OCI-LY3 (cell line): ENCODE measurements at regions not wholly inside any gene's neighbourhood (a gene's known extent, or its start where the extent isn't known, plus 50 kb on each side); places are given as distances from the start of the nearest gene placed in this dataset.

Experiments
- H2AFZ ChIP-seq: fragments of 200-600, 300-600 bp; shearing (Covaris generic); 2 replicates; pipeline ENCODE4 v1.6.0; 2014; ENCODE audit warnings: antibody characterized with exemption, low read depth, low read length
- H3K27ac ChIP-seq: fragments of 200-600, 300-600 bp; sonication (generic); 2 replicates; pipeline ENCODE4 v1.5.1; 2014; ENCODE audit warnings: mild to moderate bottlenecking, low read length, moderate library complexity, mixed read lengths
- H3K27me3 ChIP-seq: fragments of 200-600, 300-600 bp; sonication (generic); 2 replicates; pipeline ENCODE4 v1.6.1; 2014; ENCODE audit warnings: low read depth, low read length, mixed read lengths
- H3K36me3 ChIP-seq: fragments of 200-600, 300-600 bp; sonication (generic); replicated peaks from 2 replicates; pipeline ENCODE3; 2014; ENCODE audit warnings: low read depth, low read length, mixed read lengths
- H3K4me1 ChIP-seq: fragments of 300-600, 200-600 bp; sonication (generic); 2 replicates; pipeline ENCODE4 v1.6.1; 2014; ENCODE audit warnings: low read length, mixed read lengths
- H3K4me2 ChIP-seq: fragments of 200-600, 300-600 bp; sonication (generic); 2 replicates; pipeline ENCODE4 v1.6.1; 2014; ENCODE audit warnings: low read length, mixed read lengths
- H3K4me3 ChIP-seq: fragments of 300-600, 200-600 bp; sonication (generic); 2 replicates; pipeline ENCODE4 v1.5.1; 2014; ENCODE audit warnings: antibody characterized with exemption, mild to moderate bottlenecking, low read length, moderate library complexity
- H3K79me2 ChIP-seq: fragments of 300-600, 200-600 bp; shearing (Covaris generic); 2 replicates; pipeline ENCODE4 v1.6.1; 2014; ENCODE audit warnings: mild to moderate bottlenecking, low read length, mixed read lengths
- H3K9ac ChIP-seq: fragments of 300-600, 200-600 bp; shearing (Covaris generic); 2 replicates; pipeline ENCODE4 v1.6.0; 2014; ENCODE audit warnings: mild to moderate bottlenecking, low read length, moderate library complexity
- H3K9me3 ChIP-seq: fragments of 200-600, 300-600 bp; shearing (Covaris generic); 2 replicates; pipeline ENCODE4 v1.6.1; 2014; ENCODE audit warnings: low read length, mixed read lengths; ENCODE audit not compliant: insufficient read depth
- H4K20me1 ChIP-seq: fragments of 200-600, 300-600 bp; sonication (generic); 2 replicates; pipeline ENCODE4 v1.6.1; 2016; ENCODE audit warnings: low read length, mixed read lengths; ENCODE audit not compliant: insufficient read depth
- EZH2phosphoT487 ChIP-seq: fragments of 200-600 bp; shearing (Covaris generic); IDR thresholded peaks from 2 replicates; pipeline ENCODE4 v1.6.1; 2018; ENCODE audit warnings: antibody characterized with exemption, mixed run types, low read depth
- TF ChIP-seq, protein P1 (sequence below): fragments of 200-600, 300-600 bp; sonication (generic); IDR thresholded peaks from 2 replicates; pipeline ENCODE4 v1.5.1; 2014; ENCODE audit warnings: antibody characterized with exemption, low read length, low read depth

DNA sequence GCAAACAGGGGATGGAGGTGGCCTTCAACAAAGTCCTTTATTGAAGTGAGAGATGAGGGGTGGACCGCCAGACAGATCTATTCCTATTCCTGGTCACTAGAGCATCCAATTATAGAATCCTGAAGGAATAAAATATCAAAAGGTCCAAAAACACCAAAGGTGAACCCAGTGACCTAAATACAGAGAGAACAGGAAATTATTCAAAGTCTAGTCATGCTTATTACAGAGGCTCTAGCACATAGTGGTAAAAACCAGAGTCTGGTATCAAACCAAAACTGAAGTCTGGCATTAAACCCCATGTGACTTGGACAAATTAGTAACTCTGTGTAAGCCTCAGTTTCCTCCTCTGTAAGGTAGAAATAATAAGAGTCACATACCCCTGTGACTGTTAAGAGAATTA, 100.5 kb upstream of the SNX2 start:
- TF ChIP-seq EZH2phosphoT487 = no peak
- TF ChIP-seq, protein P1, sequence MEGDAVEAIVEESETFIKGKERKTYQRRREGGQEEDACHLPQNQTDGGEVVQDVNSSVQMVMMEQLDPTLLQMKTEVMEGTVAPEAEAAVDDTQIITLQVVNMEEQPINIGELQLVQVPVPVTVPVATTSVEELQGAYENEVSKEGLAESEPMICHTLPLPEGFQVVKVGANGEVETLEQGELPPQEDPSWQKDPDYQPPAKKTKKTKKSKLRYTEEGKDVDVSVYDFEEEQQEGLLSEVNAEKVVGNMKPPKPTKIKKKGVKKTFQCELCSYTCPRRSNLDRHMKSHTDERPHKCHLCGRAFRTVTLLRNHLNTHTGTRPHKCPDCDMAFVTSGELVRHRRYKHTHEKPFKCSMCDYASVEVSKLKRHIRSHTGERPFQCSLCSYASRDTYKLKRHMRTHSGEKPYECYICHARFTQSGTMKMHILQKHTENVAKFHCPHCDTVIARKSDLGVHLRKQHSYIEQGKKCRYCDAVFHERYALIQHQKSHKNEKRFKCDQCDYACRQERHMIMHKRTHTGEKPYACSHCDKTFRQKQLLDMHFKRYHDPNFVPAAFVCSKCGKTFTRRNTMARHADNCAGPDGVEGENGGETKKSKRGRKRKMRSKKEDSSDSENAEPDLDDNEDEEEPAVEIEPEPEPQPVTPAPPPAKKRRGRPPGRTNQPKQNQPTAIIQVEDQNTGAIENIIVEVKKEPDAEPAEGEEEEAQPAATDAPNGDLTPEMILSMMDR = no peak
- Histone ChIP-seq H3K4me3 (no peak overlapping the region), H3K27me3 (no peaks in the 10 kb centered on the region), H2AFZ (no peak overlapping the region), H3K4me2 (no peak overlapping the region), H3K9ac (no peak overlapping the region), H3K36me3 (no peaks in the 10 kb centered on the region), H4K20me1 (no peaks in the 10 kb centered on the region), H3K4me1 (peaks cover 6% of the 10 kb centered on the region), H3K79me2 (no peaks in the 10 kb centered on the region), H3K9me3 (no peaks in the 10 kb centered on the region), H3K27ac (no peak overlapping the region)

DNA sequence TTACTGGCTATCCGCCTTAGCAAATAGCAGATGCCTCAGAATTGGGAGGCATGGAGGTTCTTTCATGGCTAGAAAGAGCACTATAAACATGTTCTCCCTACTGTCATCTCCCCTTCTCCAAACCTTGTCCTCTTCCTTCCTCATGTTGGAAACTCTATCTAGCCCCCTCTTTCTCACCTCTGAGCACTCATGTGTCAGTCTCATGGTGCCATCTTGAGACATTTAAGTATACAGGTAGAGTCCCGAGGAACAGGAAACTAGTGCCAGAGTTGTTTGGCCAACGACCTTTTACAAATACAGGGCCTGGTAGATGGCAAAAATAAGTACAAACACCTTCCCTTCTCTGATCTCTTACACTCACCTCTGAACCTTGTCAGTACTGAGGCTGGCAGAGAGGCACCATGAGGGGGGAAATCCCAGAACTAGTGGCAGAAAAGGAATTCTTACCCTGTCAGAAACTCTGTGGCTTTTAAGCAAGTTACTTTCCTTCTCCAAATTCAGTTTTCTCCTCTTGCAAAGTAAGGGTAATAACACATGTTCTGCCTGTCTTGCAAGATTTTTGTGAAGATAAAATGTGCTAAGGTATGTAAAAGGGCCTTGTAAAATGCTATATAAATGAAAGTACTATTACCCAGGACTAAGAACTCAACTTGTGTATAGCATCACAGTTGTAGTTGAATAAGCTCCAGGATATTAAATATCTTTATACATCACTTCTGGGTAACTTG, 94.1 kb upstream of the SNX2 start:
- no peak overlapping the region for H3K27ac ChIP-seq
- H3K36me3 ChIP-seq = no peaks in the 10 kb centered on the region
- H3K79me2 ChIP-seq = no peaks in the 10 kb centered on the region
- H3K4me2 ChIP-seq = no peak overlapping the region
- H3K27me3 ChIP-seq = no peaks in the 10 kb centered on the region
- no peaks in the 10 kb centered on the region for H3K9me3 ChIP-seq
- TF ChIP-seq, protein P1 = peak; percentile 35
- TF ChIP-seq EZH2phosphoT487 = no peak
- peaks cover 6% of the 10 kb centered on the region for H3K4me1 ChIP-seq
- peak overlapping the region; percentile 53; the same call in 1 of the 2 replicates for H2AFZ ChIP-seq
- no peaks in the 10 kb centered on the region for H4K20me1 ChIP-seq
- H3K4me3 ChIP-seq = no peak overlapping the region
- no peak overlapping the region for H3K9ac ChIP-seq

DNA sequence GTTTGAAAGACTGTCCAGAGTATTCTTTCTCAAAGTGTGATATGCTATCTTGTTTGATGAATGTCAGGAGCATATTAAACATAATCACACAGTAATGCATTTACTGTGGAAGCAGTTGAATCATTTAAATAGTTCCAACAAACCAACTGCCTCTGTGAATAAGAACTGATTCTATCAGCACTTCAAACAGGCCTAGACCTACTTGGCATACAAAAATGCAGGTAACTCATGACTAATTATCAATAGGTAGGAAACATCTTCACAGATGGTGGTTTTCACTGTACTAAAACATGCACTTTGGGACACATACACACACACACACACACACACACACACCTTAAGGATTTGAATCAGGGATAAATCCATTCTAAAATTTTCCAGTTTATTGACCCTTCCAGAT, 91.2 kb upstream of the SNX2 start:
- Histone ChIP-seq H3K27me3 (no peaks in the 10 kb centered on the region), H3K36me3 (no peaks in the 10 kb centered on the region), H4K20me1 (no peaks in the 10 kb centered on the region), H3K27ac (no peak overlapping the region), H2AFZ (no peak overlapping the region), H3K9ac (no peak overlapping the region), H3K79me2 (no peaks in the 10 kb centered on the region), H3K4me2 (no peak overlapping the region), H3K4me3 (no peak overlapping the region), H3K9me3 (no peaks in the 10 kb centered on the region), H3K4me1 (peaks cover 6% of the 10 kb centered on the region)
- TF ChIP-seq EZH2phosphoT487 = no peak
- TF ChIP-seq, protein P1 = no peak

DNA sequence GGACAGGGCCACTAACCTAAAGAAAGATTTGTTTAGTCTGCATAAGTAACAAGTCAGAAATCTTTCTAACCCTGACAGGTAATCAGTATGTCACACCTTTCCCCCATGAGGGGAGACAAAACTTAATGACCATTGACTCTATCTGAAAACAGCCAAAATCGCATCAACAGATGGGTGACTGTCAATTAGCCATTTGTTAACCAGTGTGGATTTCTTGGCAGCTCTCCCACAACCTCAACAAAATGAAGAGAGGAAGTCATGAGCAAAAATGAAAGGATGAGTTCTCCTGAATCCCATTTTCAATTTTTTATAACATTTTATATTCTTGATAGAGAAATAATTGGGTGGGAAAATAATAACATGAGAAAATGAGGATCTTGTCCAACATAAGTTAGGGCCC, 84.6 kb upstream of the SNX2 start:
- TF ChIP-seq, protein P1 = no peak
- TF ChIP-seq EZH2phosphoT487 = no peak
- Histone ChIP-seq H3K27me3 (no peaks in the 10 kb centered on the region), H3K36me3 (no peaks in the 10 kb centered on the region), H3K4me3 (no peak overlapping the region), H3K79me2 (no peaks in the 10 kb centered on the region), H2AFZ (no peak overlapping the region), H3K27ac (no peak overlapping the region), H3K9ac (no peak overlapping the region), H3K4me2 (no peak overlapping the region), H3K4me1 (peaks cover 7% of the 10 kb centered on the region; the same call in 1 of the 2 replicates), H4K20me1 (no peaks in the 10 kb centered on the region), H3K9me3 (no peaks in the 10 kb centered on the region)
